ENCODE measurements at regions not wholly inside any gene's neighbourhood (a gene's known extent, or its start where the extent isn't known, plus 50 kb on each side); places are given as distances from the start of the nearest gene placed in this dataset.

DNA sequence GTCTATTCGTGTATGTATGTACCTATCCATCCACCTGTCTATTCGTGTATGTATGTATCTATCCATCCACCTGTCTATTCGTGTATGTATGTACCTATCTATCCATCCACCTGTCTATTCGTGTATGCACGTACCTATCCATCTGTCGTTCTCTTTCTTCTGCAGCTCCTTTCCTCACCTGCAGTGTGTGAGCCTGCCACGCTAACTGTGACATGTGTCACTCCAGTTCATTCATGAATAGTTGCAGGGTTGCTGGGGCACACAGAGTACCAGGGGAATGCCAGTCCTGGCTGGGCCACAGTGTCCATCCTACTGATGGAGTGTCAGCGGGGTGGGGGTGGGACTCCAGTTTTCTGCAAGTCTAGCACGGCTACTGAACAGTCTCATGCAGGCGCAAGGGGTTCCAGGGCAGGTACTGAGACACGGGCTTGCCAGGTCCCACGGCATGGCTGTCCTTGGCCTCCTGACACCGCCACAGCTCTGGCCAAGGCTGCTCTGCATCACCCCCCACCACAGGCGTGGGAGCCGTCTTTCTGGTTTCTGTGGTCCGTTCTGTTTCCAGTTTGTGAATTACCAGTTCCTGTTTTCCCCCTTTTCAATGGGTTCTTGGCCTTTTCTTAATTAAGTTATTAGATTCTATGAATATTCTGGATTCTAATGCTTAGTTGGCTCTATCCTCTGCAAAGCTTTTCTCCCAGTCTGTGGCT is 88.8 kb upstream of the CLDN5 start (continued):
- TF ChIP-seq, protein P1, sequence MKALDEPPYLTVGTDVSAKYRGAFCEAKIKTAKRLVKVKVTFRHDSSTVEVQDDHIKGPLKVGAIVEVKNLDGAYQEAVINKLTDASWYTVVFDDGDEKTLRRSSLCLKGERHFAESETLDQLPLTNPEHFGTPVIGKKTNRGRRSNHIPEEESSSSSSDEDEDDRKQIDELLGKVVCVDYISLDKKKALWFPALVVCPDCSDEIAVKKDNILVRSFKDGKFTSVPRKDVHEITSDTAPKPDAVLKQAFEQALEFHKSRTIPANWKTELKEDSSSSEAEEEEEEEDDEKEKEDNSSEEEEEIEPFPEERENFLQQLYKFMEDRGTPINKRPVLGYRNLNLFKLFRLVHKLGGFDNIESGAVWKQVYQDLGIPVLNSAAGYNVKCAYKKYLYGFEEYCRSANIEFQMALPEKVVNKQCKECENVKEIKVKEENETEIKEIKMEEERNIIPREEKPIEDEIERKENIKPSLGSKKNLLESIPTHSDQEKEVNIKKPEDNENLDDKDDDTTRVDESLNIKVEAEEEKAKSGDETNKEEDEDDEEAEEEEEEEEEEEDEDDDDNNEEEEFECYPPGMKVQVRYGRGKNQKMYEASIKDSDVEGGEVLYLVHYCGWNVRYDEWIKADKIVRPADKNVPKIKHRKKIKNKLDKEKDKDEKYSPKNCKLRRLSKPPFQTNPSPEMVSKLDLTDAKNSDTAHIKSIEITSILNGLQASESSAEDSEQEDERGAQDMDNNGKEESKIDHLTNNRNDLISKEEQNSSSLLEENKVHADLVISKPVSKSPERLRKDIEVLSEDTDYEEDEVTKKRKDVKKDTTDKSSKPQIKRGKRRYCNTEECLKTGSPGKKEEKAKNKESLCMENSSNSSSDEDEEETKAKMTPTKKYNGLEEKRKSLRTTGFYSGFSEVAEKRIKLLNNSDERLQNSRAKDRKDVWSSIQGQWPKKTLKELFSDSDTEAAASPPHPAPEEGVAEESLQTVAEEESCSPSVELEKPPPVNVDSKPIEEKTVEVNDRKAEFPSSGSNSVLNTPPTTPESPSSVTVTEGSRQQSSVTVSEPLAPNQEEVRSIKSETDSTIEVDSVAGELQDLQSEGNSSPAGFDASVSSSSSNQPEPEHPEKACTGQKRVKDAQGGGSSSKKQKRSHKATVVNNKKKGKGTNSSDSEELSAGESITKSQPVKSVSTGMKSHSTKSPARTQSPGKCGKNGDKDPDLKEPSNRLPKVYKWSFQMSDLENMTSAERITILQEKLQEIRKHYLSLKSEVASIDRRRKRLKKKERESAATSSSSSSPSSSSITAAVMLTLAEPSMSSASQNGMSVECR (CRISPR knock-in tag; IDR thresholded peaks at IDR 0.05), result 0 out of 2 replicates have a peak, but pooled peaks have one; percentile 7
- TF ChIP-seq NONO (IDR thresholded peaks at IDR 0.05; ENCODE audit: low read depth in 2 of 2, low read length in 1 of 2) (no peak), THRAP3 (IDR thresholded peaks at IDR 0.05; ENCODE audit: borderline replicate concordance) (no peak), ZNF436 (CRISPR knock-in tag; IDR thresholded peaks at IDR 0.05) (no peak), TCF7 (IDR thresholded peaks at IDR 0.05; ENCODE audit: borderline replicate concordance) (no peak), ZNF764 (CRISPR knock-in tag; IDR thresholded peaks at IDR 0.05; ENCODE audit: low read depth) (peak; percentile 15; the same call in 1 of the 2 replicates), MAFK (IDR thresholded peaks at IDR 0.05; ENCODE audit: low read length) (no peak), NUFIP1 (IDR thresholded peaks at IDR 0.05; ENCODE audit: partially characterized antibody) (no peak), TEAD4 (IDR thresholded peaks at IDR 0.05; ENCODE audit: low read length) (no peak), TEAD4 (CRISPR knock-in tag; IDR thresholded peaks at IDR 0.05; ENCODE audit: borderline replicate concordance) (0 out of 2 replicates have a peak, but pooled peaks have one; percentile 14), NR1H2 (CRISPR knock-in tag; IDR thresholded peaks at IDR 0.05) (0 out of 2 replicates have a peak, but pooled peaks have one; percentile 63), KLF1 (tag; IDR thresholded peaks at IDR 0.05) (no peak)
- TF ChIP-seq, protein P2, sequence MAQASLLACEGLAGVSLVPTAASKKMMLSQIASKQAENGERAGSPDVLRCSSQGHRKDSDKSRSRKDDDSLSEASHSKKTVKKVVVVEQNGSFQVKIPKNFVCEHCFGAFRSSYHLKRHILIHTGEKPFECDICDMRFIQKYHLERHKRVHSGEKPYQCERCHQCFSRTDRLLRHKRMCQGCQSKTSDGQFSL (CRISPR knock-in tag; IDR thresholded peaks at IDR 0.05), result peak; percentile 89
- TF ChIP-seq, protein P2 (tag; IDR thresholded peaks at IDR 0.05), result no peak
- TF ChIP-seq, protein P3, sequence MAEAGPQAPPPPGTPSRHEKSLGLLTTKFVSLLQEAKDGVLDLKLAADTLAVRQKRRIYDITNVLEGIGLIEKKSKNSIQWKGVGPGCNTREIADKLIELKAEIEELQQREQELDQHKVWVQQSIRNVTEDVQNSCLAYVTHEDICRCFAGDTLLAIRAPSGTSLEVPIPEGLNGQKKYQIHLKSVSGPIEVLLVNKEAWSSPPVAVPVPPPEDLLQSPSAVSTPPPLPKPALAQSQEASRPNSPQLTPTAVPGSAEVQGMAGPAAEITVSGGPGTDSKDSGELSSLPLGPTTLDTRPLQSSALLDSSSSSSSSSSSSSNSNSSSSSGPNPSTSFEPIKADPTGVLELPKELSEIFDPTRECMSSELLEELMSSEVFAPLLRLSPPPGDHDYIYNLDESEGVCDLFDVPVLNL (CRISPR knock-in tag; IDR thresholded peaks at IDR 0.05; ENCODE audit: low read depth), result no peak
